Uterus (tissue), 3 donors: ENCODE measurements at regions not wholly inside any gene's neighbourhood (a gene's known extent, or its start where the extent isn't known, plus 50 kb on each side); places are given as distances from the start of the nearest gene placed in this dataset.

ENCODE experiments used
- DNase-seq, 2 donors: peaks; one replicate each; pipeline ENCODE4 v3.0.0-alpha.2; 2019 to 2020
- H3K27ac ChIP-seq, 2 donors: fragments of 200-600 bp; sonication (generic); 1 replicate in 1 of 2; 2 replicates in 1 of 2; pipeline ENCODE4 v1.5.1; 2016 to 2018
- H3K27me3 ChIP-seq, 2 donors: fragments of 200-600 bp; sonication (generic); one replicate each; pipeline ENCODE4 v1.5.1; 2018 to 2019; ENCODE audit warnings: control low read depth in 1 of 2
- H3K36me3 ChIP-seq, 2 donors: fragments of 200-600 bp; sonication (generic); one replicate each; pipeline ENCODE4 v1.5.1; 2019; ENCODE audit warnings: control low read depth in 1 of 2
- H3K4me1 ChIP-seq, 2 donors: fragments of 200-600 bp; sonication (generic); one replicate each; pipeline ENCODE4 v1.5.1; 2018 to 2019; ENCODE audit warnings: control low read depth in 1 of 2
- H3K4me3 ChIP-seq, 2 donors: fragments of 200-600 bp; sonication (generic); 1 replicate in 1 of 2; 2 replicates in 1 of 2; pipeline ENCODE4 v1.5.1; 2018 to 2019; ENCODE audit warnings: mild to moderate bottlenecking in 1 of 2
- H3K9me3 ChIP-seq, 2 donors: fragments of 200-600 bp; sonication (generic); one replicate each; pipeline ENCODE4 v1.5.1; 2019; ENCODE audit warnings: control low read depth in 1 of 2
- CTCF ChIP-seq, 4 experiments: fragments of 200-600 bp in 2 of 4; fragments of 450-650 bp in 2 of 4; sonication (generic) in 2 of 4; IDR thresholded peaks; one replicate each; pipeline ENCODE4 v1.5.1; 2016 to 2019; ENCODE audit warnings: antibody characterized with exemption in 4 of 4, mild to moderate bottlenecking in 2 of 4, moderate library complexity in 1 of 4
- POLR2A ChIP-seq, 2 donors: fragments of 450-650 bp; IDR thresholded peaks; one replicate each; pipeline ENCODE4 v1.6.1; 2016; ENCODE audit warnings: antibody characterized with exemption in 2 of 2, mild to moderate bottlenecking in 1 of 2, moderate library complexity in 1 of 2
- intact Hi-C: fragments of 100-400 bp; cut with DNase I; formaldehyde crosslinking; loops from one replicate; pipeline ENCODE4 v1.15.1; 2023; ENCODE audit warnings: low total_unique reads
- donor health status: DM: yes; HTN: yes; CAD: no.

GRCh38 chr2:17337507-17337906 is 180.7 kb downstream of the RAD51AP2 start:
- no peak for DNase-seq
- no peak overlapping the region for H3K27ac ChIP-seq
- no peaks in the 10 kb centered on the region for H3K4me1 ChIP-seq
- no peaks in the 10 kb centered on the region for H3K36me3 ChIP-seq
- no peak for TF ChIP-seq POLR2A (IDR thresholded peaks at IDR 0.05)
- no peak for TF ChIP-seq CTCF (IDR thresholded peaks at IDR 0.05)
- intact Hi-C loops, result no loop called here
- no peaks in the 10 kb centered on the region for H3K9me3 ChIP-seq
- H3K4me3 ChIP-seq, result no peak overlapping the region
- no peaks in the 10 kb centered on the region for H3K27me3 ChIP-seq

GRCh38 chr2:17336458-17336857 is 181.8 kb downstream of the RAD51AP2 start:
- no peaks in the 10 kb centered on the region for H3K9me3 ChIP-seq
- H3K4me3 ChIP-seq, result no peak overlapping the region
- H3K27ac ChIP-seq, result no peak overlapping the region
- no peak for DNase-seq
- no peaks in the 10 kb centered on the region for H3K27me3 ChIP-seq
- H3K36me3 ChIP-seq, result no peaks in the 10 kb centered on the region
- no peak for TF ChIP-seq POLR2A (IDR thresholded peaks at IDR 0.05)
- no peak for TF ChIP-seq CTCF (IDR thresholded peaks at IDR 0.05)
- H3K4me1 ChIP-seq, result no peaks in the 10 kb centered on the region
- intact Hi-C loops, result no loop called here

GRCh38 chr2:17334300-17334699 is 183.9 kb downstream of the RAD51AP2 start:
- DNase-seq, result no peak
- Histone ChIP-seq H3K9me3 (no peaks in the 10 kb centered on the region), H3K36me3 (no peaks in the 10 kb centered on the region), H3K27me3 (no peaks in the 10 kb centered on the region), H3K4me3 (no peak overlapping the region), H3K27ac (no peak overlapping the region), H3K4me1 (no peaks in the 10 kb centered on the region)
- TF ChIP-seq CTCF (IDR thresholded peaks at IDR 0.05), result no peak
- no peak for TF ChIP-seq POLR2A (IDR thresholded peaks at IDR 0.05)
- intact Hi-C loops, result no loop called here

GRCh38 chr2:17331636-17332035 is 186.6 kb downstream of the RAD51AP2 start:
- TF ChIP-seq CTCF (IDR thresholded peaks at IDR 0.05) (no peak), POLR2A (IDR thresholded peaks at IDR 0.05) (no peak)
- no peaks in the 10 kb centered on the region for H3K36me3 ChIP-seq

GRCh38 chr2:17328161-17328560 is 190.1 kb downstream of the RAD51AP2 start:
- Histone ChIP-seq H3K4me3 (no peak overlapping the region), H3K36me3 (no peaks in the 10 kb centered on the region), H3K27me3 (no peaks in the 10 kb centered on the region), H3K9me3 (no peaks in the 10 kb centered on the region), H3K4me1 (no peaks in the 10 kb centered on the region), H3K27ac (no peak overlapping the region)
- intact Hi-C loops, result no loop called here
- DNase-seq, result no peak
- TF ChIP-seq POLR2A (IDR thresholded peaks at IDR 0.05), result no peak
- TF ChIP-seq CTCF (IDR thresholded peaks at IDR 0.05), result no peak

More at GRCh38 chr2:17331636-17332035, 186.6 kb downstream of the RAD51AP2 start:
- DNase-seq, result no peak
- intact Hi-C loops, result no loop called here
- Histone ChIP-seq H3K4me1 (no peaks in the 10 kb centered on the region), H3K9me3 (no peaks in the 10 kb centered on the region), H3K27me3 (no peaks in the 10 kb centered on the region), H3K27ac (no peak overlapping the region), H3K4me3 (no peak overlapping the region)
